ENCODE measurements at regions not wholly inside any gene's neighbourhood (a gene's known extent, or its start where the extent isn't known, plus 50 kb on each side); places are given as distances from the start of the nearest gene placed in this dataset.

- no peak overlapping the region for H3K27ac ChIP-seq
- TF ChIP-seq ZFX (IDR thresholded peaks at IDR 0.05), result no peak
- TF ChIP-seq, protein P1, sequence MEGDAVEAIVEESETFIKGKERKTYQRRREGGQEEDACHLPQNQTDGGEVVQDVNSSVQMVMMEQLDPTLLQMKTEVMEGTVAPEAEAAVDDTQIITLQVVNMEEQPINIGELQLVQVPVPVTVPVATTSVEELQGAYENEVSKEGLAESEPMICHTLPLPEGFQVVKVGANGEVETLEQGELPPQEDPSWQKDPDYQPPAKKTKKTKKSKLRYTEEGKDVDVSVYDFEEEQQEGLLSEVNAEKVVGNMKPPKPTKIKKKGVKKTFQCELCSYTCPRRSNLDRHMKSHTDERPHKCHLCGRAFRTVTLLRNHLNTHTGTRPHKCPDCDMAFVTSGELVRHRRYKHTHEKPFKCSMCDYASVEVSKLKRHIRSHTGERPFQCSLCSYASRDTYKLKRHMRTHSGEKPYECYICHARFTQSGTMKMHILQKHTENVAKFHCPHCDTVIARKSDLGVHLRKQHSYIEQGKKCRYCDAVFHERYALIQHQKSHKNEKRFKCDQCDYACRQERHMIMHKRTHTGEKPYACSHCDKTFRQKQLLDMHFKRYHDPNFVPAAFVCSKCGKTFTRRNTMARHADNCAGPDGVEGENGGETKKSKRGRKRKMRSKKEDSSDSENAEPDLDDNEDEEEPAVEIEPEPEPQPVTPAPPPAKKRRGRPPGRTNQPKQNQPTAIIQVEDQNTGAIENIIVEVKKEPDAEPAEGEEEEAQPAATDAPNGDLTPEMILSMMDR (conservative IDR thresholded peaks at IDR 0.05), result no peak
Measured at GRCh38 chr15:81899730-81900129, 146.1 kb downstream of the MEX3B start.

DNA sequence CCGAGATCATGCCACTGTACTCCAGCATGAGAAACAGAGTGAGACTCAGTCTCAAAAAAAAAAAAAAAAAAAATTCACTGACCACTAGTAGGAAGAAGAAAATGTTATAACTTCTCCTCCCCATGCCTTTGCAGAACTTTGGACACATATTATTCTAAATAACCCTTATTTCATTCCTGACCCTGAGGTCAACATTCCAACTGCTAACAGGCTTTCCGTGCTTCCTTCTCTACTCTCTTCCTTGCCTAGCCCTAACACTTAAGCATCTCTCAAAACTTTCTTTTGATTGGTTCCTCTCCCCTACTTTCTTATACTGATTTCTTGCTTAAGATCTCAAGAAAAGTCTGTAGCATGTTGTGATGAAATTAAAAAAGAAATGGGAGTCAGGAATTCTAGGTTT is 146.8 kb downstream of the MEX3B start:
- TF ChIP-seq ZFX (IDR thresholded peaks at IDR 0.05), result no peak
- TF ChIP-seq, protein P1 (conservative IDR thresholded peaks at IDR 0.05), result no peak

DNA sequence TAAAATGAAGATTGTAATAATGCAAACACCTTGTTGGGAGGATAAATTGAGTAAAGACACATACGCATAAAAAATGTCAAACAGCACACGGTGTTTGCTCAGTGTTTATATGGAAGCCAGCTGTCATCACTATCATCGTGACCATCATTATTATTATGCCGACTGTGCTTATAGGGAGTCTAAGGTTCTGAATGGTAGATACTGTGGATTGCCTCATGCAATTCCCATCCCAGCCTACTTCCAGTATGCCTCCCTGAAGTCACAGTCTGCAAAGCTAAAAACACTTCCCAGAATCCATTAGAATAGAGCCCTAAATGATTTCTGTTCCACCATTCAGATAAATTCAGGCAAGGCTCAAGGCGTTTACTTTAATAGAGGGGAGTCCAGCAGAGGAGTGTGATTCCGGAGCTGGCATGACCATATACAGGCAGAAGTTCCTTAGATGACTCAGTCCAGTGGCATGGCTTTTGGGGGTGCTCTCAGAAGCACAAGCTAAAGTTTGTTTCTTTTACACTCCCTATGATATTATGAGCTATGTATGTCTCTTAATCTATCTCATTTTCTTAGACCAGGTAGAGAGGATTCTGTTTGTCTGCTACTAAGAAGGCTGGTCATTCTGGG is 148.7 kb downstream of the MEX3B start:
- H3K27ac ChIP-seq, result no peak overlapping the region
- no peak for TF ChIP-seq ZFX (IDR thresholded peaks at IDR 0.05)
- TF ChIP-seq, protein P1 (conservative IDR thresholded peaks at IDR 0.05), result no peak

More for the DNA sequence above, 146.8 kb downstream of the MEX3B start:
- H3K27ac ChIP-seq, result no peak overlapping the region

DNA sequence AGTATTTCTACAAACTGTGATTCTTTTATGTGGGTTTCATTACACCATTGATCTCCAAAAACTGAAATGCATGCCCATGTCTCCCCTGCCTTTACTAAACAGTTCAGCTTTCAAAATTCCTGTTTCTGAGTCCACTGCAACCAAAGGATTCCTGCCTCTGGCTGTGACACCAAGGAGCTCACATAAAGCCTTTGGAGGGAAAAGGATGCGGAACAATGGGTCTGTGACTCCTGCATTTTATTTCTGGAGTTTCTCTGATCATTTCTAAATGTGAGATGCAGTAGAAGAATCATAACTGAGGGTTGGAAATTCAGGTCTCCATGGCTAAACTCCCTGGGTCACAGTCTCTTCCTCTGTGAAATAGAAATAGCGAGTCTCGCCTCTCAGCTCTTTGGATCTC is 149.5 kb downstream of the MEX3B start:
- H3K27ac ChIP-seq, result no peak overlapping the region
- TF ChIP-seq, protein P1 (conservative IDR thresholded peaks at IDR 0.05), result no peak
- TF ChIP-seq ZFX (IDR thresholded peaks at IDR 0.05), result no peak

GRCh38 chr15:81895723-81896122 is 150.1 kb downstream of the MEX3B start:
- TF ChIP-seq, protein P1 (conservative IDR thresholded peaks at IDR 0.05), result no peak
- no peak for TF ChIP-seq ZFX (IDR thresholded peaks at IDR 0.05)
- no peak overlapping the region for H3K27ac ChIP-seq

DNA sequence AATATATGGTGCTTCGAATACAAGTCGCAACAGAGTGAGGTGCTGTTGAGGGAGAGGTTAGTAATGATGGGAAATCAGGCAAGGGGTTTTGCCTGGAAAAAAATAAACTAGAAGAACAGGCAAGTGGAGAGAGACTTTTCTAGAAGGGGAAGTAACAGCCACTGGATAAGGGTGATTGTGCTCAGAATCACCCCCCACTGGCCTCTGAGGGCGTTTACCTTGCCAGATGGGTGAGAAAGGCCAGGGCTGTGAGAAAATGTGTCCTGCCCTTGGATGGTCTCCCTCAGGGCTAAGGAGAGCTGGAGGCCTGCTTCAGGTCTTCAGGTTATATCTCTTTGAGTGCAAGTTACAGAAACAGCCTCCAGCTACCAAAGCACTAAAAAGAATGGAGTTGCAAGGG is 151.8 kb downstream of the MEX3B start:
- no peak overlapping the region for H3K27ac ChIP-seq
- TF ChIP-seq ZFX (IDR thresholded peaks at IDR 0.05), result no peak
- TF ChIP-seq, protein P1 (conservative IDR thresholded peaks at IDR 0.05), result no peak

GRCh38 chr15:81893182-81893835 is 152.5 kb downstream of the MEX3B start:
- TF ChIP-seq, protein P1 (conservative IDR thresholded peaks at IDR 0.05), result no peak
- no peak for TF ChIP-seq ZFX (IDR thresholded peaks at IDR 0.05)
- H3K27ac ChIP-seq, result no peak overlapping the region

Measured in C4-2B (cell line).